ENCODE measurements at regions not wholly inside any gene's neighbourhood (a gene's known extent, or its start where the extent isn't known, plus 50 kb on each side); places are given as distances from the start of the nearest gene placed in this dataset.

GRCh38 chr16:51708861-51709260, 557.8 kb upstream of the SALL1 start:
- no peak overlapping the region for H3K4me3 Mint-ChIP-seq
- H3K27me3 Mint-ChIP-seq, result peaks cover 7% of the 10 kb centered on the region
- Histone ChIP-seq H3K36me3 (ENCODE audit: control insufficient read depth, insufficient read depth, low read length) (no peaks in the 10 kb centered on the region), H3K9me3 (ENCODE audit: control insufficient read depth in 2 of 2, low read length in 2 of 2) (peaks cover 0 to 4% of the 10 kb centered on the region in 2 experiments), H3K4me3 (ENCODE audit: low read depth, low read length) (no peak overlapping the region), H3K27ac (ENCODE audit: insufficient read depth, low read length, poor library complexity, severe bottlenecking) (no peak overlapping the region), H3K4me1 (ENCODE audit: control insufficient read depth, insufficient read depth, low read length, poor library complexity, severe bottlenecking) (no peaks in the 10 kb centered on the region), H3K27me3 (ENCODE audit: control insufficient read depth, insufficient read depth, low read length) (no peaks in the 10 kb centered on the region)
- no peak overlapping the region for H3K27ac Mint-ChIP-seq
- DNase-seq (no peak), ATAC-seq (ENCODE audit: low read depth in 2 of 2) (no peak)
- H3K36me3 Mint-ChIP-seq, result no peaks in the 10 kb centered on the region
- peaks cover 1 to 31% (median 12%) of the 10 kb centered on the region in 7 donors for H3K9me3 Mint-ChIP-seq
- H3K4me1 Mint-ChIP-seq, result no peaks in the 10 kb centered on the region

- Histone ChIP-seq H3K27ac (ENCODE audit: insufficient read depth, low read length, poor library complexity, severe bottlenecking) (no peak overlapping the region), H3K9me3 (ENCODE audit: control insufficient read depth in 2 of 2, low read length in 2 of 2) (peaks cover 0 to 4% of the 10 kb centered on the region in 2 experiments), H3K36me3 (ENCODE audit: control insufficient read depth, insufficient read depth, low read length) (no peaks in the 10 kb centered on the region), H3K4me1 (ENCODE audit: control insufficient read depth, insufficient read depth, low read length, poor library complexity, severe bottlenecking) (no peaks in the 10 kb centered on the region), H3K4me3 (ENCODE audit: low read depth, low read length) (no peak overlapping the region), H3K27me3 (ENCODE audit: control insufficient read depth, insufficient read depth, low read length) (no peaks in the 10 kb centered on the region)
- H3K27ac Mint-ChIP-seq, result no peak overlapping the region
- H3K9me3 Mint-ChIP-seq, result peaks cover 1 to 31% (median 11%) of the 10 kb centered on the region in 7 donors
- DNase-seq (no peak), ATAC-seq (ENCODE audit: low read depth in 2 of 2) (no peak)
- H3K4me3 Mint-ChIP-seq, result no peak overlapping the region
- H3K27me3 Mint-ChIP-seq, result peaks cover 7% of the 10 kb centered on the region
- H3K36me3 Mint-ChIP-seq, result no peaks in the 10 kb centered on the region
- no peaks in the 10 kb centered on the region for H3K4me1 Mint-ChIP-seq
Observed at GRCh38 chr16:51707666-51708065, 556.6 kb upstream of the SALL1 start.

- Mint-ChIP-seq H3K36me3 (no peaks in the 10 kb centered on the region), H3K4me1 (no peaks in the 10 kb centered on the region)
Observed at GRCh38 chr16:51705142-51705541, 554.1 kb upstream of the SALL1 start.

GRCh38 chr16:51701025-51701424, 550.0 kb upstream of the SALL1 start:
- no peaks in the 10 kb centered on the region for H3K36me3 Mint-ChIP-seq
- H3K4me1 ChIP-seq (ENCODE audit: control insufficient read depth, insufficient read depth, low read length, poor library complexity, severe bottlenecking), result no peaks in the 10 kb centered on the region
- no peak overlapping the region for H3K4me3 ChIP-seq (ENCODE audit: low read depth, low read length)
- H3K27me3 Mint-ChIP-seq, result no peaks in the 10 kb centered on the region
- H3K27ac Mint-ChIP-seq, result no peak overlapping the region
- no peaks in the 10 kb centered on the region for H3K4me1 Mint-ChIP-seq
- H3K36me3 ChIP-seq (ENCODE audit: control insufficient read depth, insufficient read depth, low read length), result no peaks in the 10 kb centered on the region
- ATAC-seq (ENCODE audit: low read depth in 2 of 2), result no peak
- H3K9me3 Mint-ChIP-seq, result peaks cover 0 to 18% (median 11%) of the 10 kb centered on the region in 7 donors
- no peak overlapping the region for H3K4me3 Mint-ChIP-seq
- H3K27me3 ChIP-seq (ENCODE audit: control insufficient read depth, insufficient read depth, low read length), result no peaks in the 10 kb centered on the region
- no peak overlapping the region for H3K27ac ChIP-seq (ENCODE audit: insufficient read depth, low read length, poor library complexity, severe bottlenecking)
- no peaks in the 10 kb centered on the region for H3K9me3 ChIP-seq (ENCODE audit: control insufficient read depth in 2 of 2, low read length in 2 of 2)
- no peak for DNase-seq

More at GRCh38 chr16:51705142-51705541, 554.1 kb upstream of the SALL1 start:
- Histone ChIP-seq H3K9me3 (ENCODE audit: control insufficient read depth in 2 of 2, low read length in 2 of 2) (peaks cover 0 to 4% of the 10 kb centered on the region in 2 experiments), H3K4me1 (ENCODE audit: control insufficient read depth, insufficient read depth, low read length, poor library complexity, severe bottlenecking) (no peaks in the 10 kb centered on the region), H3K36me3 (ENCODE audit: control insufficient read depth, insufficient read depth, low read length) (no peaks in the 10 kb centered on the region), H3K4me3 (ENCODE audit: low read depth, low read length) (no peak overlapping the region), H3K27me3 (ENCODE audit: control insufficient read depth, insufficient read depth, low read length) (no peaks in the 10 kb centered on the region), H3K27ac (ENCODE audit: insufficient read depth, low read length, poor library complexity, severe bottlenecking) (no peak overlapping the region)
- ATAC-seq (ENCODE audit: low read depth in 2 of 2) (no peak), DNase-seq (no peak)
- Mint-ChIP-seq H3K27ac (no peak overlapping the region), H3K4me3 (no peak overlapping the region), H3K27me3 (peaks cover 7% of the 10 kb centered on the region), H3K9me3 (peaks cover 1 to 35% (median 14%) of the 10 kb centered on the region in 7 donors)

GRCh38 chr16:51699686-51700396, 548.8 kb upstream of the SALL1 start:
- H3K27me3 ChIP-seq (ENCODE audit: control insufficient read depth, insufficient read depth, low read length), result no peaks in the 10 kb centered on the region
- DNase-seq (no peak), ATAC-seq (ENCODE audit: low read depth in 2 of 2) (no peak)
- no peak overlapping the region for H3K27ac ChIP-seq (ENCODE audit: insufficient read depth, low read length, poor library complexity, severe bottlenecking)
- no peak overlapping the region for H3K4me3 Mint-ChIP-seq
- no peak overlapping the region for H3K4me3 ChIP-seq (ENCODE audit: low read depth, low read length)
- H3K4me1 ChIP-seq (ENCODE audit: control insufficient read depth, insufficient read depth, low read length, poor library complexity, severe bottlenecking), result no peaks in the 10 kb centered on the region
- no peaks in the 10 kb centered on the region for H3K36me3 Mint-ChIP-seq
- no peaks in the 10 kb centered on the region for H3K36me3 ChIP-seq (ENCODE audit: control insufficient read depth, insufficient read depth, low read length)
- H3K4me1 Mint-ChIP-seq, result no peaks in the 10 kb centered on the region
- H3K9me3 ChIP-seq (ENCODE audit: control insufficient read depth in 2 of 2, low read length in 2 of 2), result no peaks in the 10 kb centered on the region
- H3K27me3 Mint-ChIP-seq, result no peaks in the 10 kb centered on the region
- H3K27ac Mint-ChIP-seq, result no peak overlapping the region
- H3K9me3 Mint-ChIP-seq, result peaks cover 4 to 18% (median 9%) of the 10 kb centered on the region in 7 donors

GRCh38 chr16:51698647-51699046, 547.6 kb upstream of the SALL1 start:
- no peaks in the 10 kb centered on the region for H3K27me3 ChIP-seq (ENCODE audit: control insufficient read depth, insufficient read depth, low read length)
- no peaks in the 10 kb centered on the region for H3K36me3 Mint-ChIP-seq
- no peak overlapping the region for H3K4me3 Mint-ChIP-seq
- no peak overlapping the region for H3K4me3 ChIP-seq (ENCODE audit: low read depth, low read length)
- no peak overlapping the region for H3K27ac ChIP-seq (ENCODE audit: insufficient read depth, low read length, poor library complexity, severe bottlenecking)
- peaks cover 1 to 19% (median 6%) of the 10 kb centered on the region in 7 donors for H3K9me3 Mint-ChIP-seq
- no peak overlapping the region for H3K27ac Mint-ChIP-seq
- H3K27me3 Mint-ChIP-seq, result no peaks in the 10 kb centered on the region
- no peaks in the 10 kb centered on the region for H3K4me1 Mint-ChIP-seq
- no peaks in the 10 kb centered on the region for H3K9me3 ChIP-seq (ENCODE audit: control insufficient read depth in 2 of 2, low read length in 2 of 2)
- DNase-seq, result no peak
- H3K36me3 ChIP-seq (ENCODE audit: control insufficient read depth, insufficient read depth, low read length), result no peaks in the 10 kb centered on the region
- no peak for ATAC-seq (ENCODE audit: low read depth in 2 of 2)
- H3K4me1 ChIP-seq (ENCODE audit: control insufficient read depth, insufficient read depth, low read length, poor library complexity, severe bottlenecking), result no peaks in the 10 kb centered on the region

- H3K4me3 ChIP-seq (ENCODE audit: low read depth, low read length), result no peak overlapping the region
- no peaks in the 10 kb centered on the region for H3K4me1 Mint-ChIP-seq
- no peaks in the 10 kb centered on the region for H3K27me3 Mint-ChIP-seq
- no peaks in the 10 kb centered on the region for H3K36me3 ChIP-seq (ENCODE audit: control insufficient read depth, insufficient read depth, low read length)
- peaks cover 0 to 24% (median 7%) of the 10 kb centered on the region in 7 donors for H3K9me3 Mint-ChIP-seq
- H3K4me3 Mint-ChIP-seq, result no peak overlapping the region
- H3K27me3 ChIP-seq (ENCODE audit: control insufficient read depth, insufficient read depth, low read length), result no peaks in the 10 kb centered on the region
- no peaks in the 10 kb centered on the region for H3K4me1 ChIP-seq (ENCODE audit: control insufficient read depth, insufficient read depth, low read length, poor library complexity, severe bottlenecking)
- no peaks in the 10 kb centered on the region for H3K9me3 ChIP-seq (ENCODE audit: control insufficient read depth in 2 of 2, low read length in 2 of 2)
- H3K27ac Mint-ChIP-seq, result no peak overlapping the region
- no peaks in the 10 kb centered on the region for H3K36me3 Mint-ChIP-seq
- ATAC-seq (ENCODE audit: low read depth in 2 of 2) (no peak), DNase-seq (no peak)
- H3K27ac ChIP-seq (ENCODE audit: insufficient read depth, low read length, poor library complexity, severe bottlenecking), result no peak overlapping the region
Observed at GRCh38 chr16:51697454-51697853, 546.4 kb upstream of the SALL1 start.

GRCh38 chr16:51696376-51696775, 545.3 kb upstream of the SALL1 start:
- Mint-ChIP-seq H3K9me3 (peaks cover 0 to 24% (median 7%) of the 10 kb centered on the region in 7 donors), H3K4me1 (no peaks in the 10 kb centered on the region), H3K27ac (no peak overlapping the region), H3K27me3 (no peaks in the 10 kb centered on the region), H3K4me3 (no peak overlapping the region), H3K36me3 (no peaks in the 10 kb centered on the region)
- Histone ChIP-seq H3K9me3 (ENCODE audit: control insufficient read depth in 2 of 2, low read length in 2 of 2) (no peaks in the 10 kb centered on the region), H3K27me3 (ENCODE audit: control insufficient read depth, insufficient read depth, low read length) (no peaks in the 10 kb centered on the region), H3K4me3 (ENCODE audit: low read depth, low read length) (no peak overlapping the region), H3K4me1 (ENCODE audit: control insufficient read depth, insufficient read depth, low read length, poor library complexity, severe bottlenecking) (no peaks in the 10 kb centered on the region), H3K27ac (ENCODE audit: insufficient read depth, low read length, poor library complexity, severe bottlenecking) (no peak overlapping the region), H3K36me3 (ENCODE audit: control insufficient read depth, insufficient read depth, low read length) (no peaks in the 10 kb centered on the region)
- DNase-seq (no peak), ATAC-seq (ENCODE audit: low read depth in 2 of 2) (no peak)

Measured in CD4-positive, CD25-positive, alpha-beta regulatory T cell (primary cell).